Stimulated activated naive CD8-positive, alpha-beta T cell treated with anti-CD3 and anti-CD28 coated beads, Interleukin-15, Interleukin-2, amounts not matched to agents 100 ng/mL and 50 ng/mL, for 24 hours (primary cell): ENCODE measurements at regions not wholly inside any gene's neighbourhood (a gene's known extent, or its start where the extent isn't known, plus 50 kb on each side); places are given as distances from the start of the nearest gene placed in this dataset.

Source experiments
- H3K27ac Mint-ChIP-seq: one replicate; pipeline ENCODE4 v1.8.0; 2021; ENCODE audit warnings: mild to moderate bottlenecking, mixed read lengths
- H3K27me3 Mint-ChIP-seq: one replicate; pipeline ENCODE4 v1.8.0; 2021; ENCODE audit warnings: mixed read lengths
- H3K36me3 Mint-ChIP-seq: one replicate; pipeline ENCODE4 v1.8.0; 2021; ENCODE audit warnings: low read depth, mixed read lengths
- H3K4me1 Mint-ChIP-seq: one replicate; pipeline ENCODE4 v1.8.0; 2021; ENCODE audit warnings: low read depth, mixed read lengths
- H3K4me3 Mint-ChIP-seq: one replicate; pipeline ENCODE4 v1.8.0; 2021; ENCODE audit warnings: mild to moderate bottlenecking, mixed read lengths
- H3K9me3 Mint-ChIP-seq: one replicate; pipeline ENCODE4 v1.8.0; 2021; ENCODE audit warnings: mixed read lengths

GRCh38 chr12:65602610-65603295 lies 221.5 kb upstream of the HMGA2 start:
- H3K4me3 Mint-ChIP-seq = peak overlapping the region; percentile 5
- peaks cover 39% of the 10 kb centered on the region for H3K27me3 Mint-ChIP-seq
- peak overlapping the region; percentile 43 for H3K27ac Mint-ChIP-seq
- H3K9me3 Mint-ChIP-seq = peaks cover 6% of the 10 kb centered on the region
- peaks cover 7% of the 10 kb centered on the region for H3K4me1 Mint-ChIP-seq
- H3K36me3 Mint-ChIP-seq = no peaks in the 10 kb centered on the region

- Mint-ChIP-seq H3K4me1 (peaks cover 7% of the 10 kb centered on the region), H3K36me3 (no peaks in the 10 kb centered on the region), H3K9me3 (peaks cover 8% of the 10 kb centered on the region), H3K4me3 (no peak overlapping the region), H3K27me3 (peaks cover 37% of the 10 kb centered on the region), H3K27ac (no peak overlapping the region)
Measured at GRCh38 chr12:65603438-65604351, 220.6 kb upstream of the HMGA2 start.

DNA sequence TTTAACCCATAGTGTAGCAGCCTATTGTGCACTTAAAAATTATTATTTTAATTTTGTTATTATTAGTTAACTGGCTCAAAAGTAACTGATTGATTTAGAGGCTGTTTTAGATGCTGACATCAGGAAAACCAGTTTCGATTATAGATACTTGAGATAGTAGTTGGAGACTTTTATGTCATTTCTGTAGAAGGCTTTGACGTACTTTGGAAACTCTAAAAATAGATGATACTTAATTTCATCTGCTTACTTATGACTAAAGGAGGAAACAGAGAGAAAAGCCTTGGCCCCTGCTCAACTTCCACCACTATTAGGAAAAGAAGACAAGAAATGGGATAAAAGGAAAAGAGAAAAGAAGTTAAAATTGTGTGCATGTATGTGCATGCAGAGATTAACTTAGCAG lies 219.3 kb upstream of the HMGA2 start:
- Mint-ChIP-seq H3K9me3 (peaks cover 8% of the 10 kb centered on the region), H3K4me1 (peaks cover 7% of the 10 kb centered on the region), H3K27ac (peak overlapping the region; percentile 60), H3K36me3 (no peaks in the 10 kb centered on the region), H3K4me3 (no peak overlapping the region), H3K27me3 (peaks cover 33% of the 10 kb centered on the region)

DNA sequence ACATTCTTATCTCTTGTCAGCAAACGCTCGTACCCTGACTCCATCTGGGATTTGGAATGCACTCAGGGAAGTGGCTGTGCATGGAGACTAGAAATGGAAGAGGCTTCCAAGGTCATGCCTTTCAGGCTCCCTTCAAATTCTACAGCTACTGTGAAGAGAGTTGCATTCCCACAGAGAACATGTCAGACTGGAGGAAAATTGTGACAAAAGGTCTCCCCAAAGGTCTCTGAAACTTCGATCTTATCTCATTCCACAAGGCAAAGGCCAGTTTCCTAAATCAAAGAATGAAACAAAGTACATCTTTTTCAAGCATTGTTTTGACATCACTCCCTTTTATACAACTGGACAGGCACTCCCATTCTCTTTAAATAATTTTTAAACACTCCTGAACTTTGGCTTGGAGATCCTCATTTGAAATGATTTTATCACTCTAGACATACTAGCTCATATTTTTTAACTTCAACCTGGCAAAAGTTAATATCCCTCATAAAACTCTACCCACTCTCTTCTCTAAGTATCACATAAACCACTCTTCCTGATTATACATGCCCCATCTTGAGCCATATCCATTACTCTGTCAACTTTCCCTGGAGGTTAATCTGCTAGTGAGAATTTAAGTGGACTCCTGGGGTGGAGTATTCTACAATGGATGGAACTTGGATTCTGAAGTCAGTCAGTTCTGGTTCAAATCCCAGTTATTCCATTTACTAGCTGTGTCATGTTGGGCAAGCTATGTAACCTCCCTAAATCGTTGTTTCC lies 218.1 kb upstream of the HMGA2 start:
- H3K9me3 Mint-ChIP-seq = peaks cover 8% of the 10 kb centered on the region
- H3K4me3 Mint-ChIP-seq = no peak overlapping the region
- H3K27me3 Mint-ChIP-seq = peaks cover 24% of the 10 kb centered on the region

DNA sequence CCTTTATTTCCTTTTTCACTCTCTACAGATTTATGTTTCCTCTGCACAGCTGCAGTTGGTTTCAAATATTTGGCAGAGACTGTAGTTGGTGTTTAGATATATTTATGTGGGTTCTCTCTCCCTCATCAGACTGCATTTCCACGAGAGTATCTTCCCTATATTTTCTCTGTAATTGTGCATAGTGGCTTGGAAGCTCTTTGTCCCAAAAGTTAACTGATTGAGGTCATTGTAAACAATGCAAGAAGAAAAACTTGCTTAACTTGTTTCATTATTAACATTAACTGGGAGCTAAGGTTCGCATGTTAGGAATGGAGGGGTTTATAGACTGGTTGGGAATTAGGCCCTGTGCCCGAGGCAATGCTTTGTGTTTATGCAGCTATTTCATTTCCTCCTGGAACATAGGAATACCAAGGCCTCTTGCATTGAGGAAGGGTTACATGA lies 216.9 kb upstream of the HMGA2 start:
- H3K4me3 Mint-ChIP-seq = no peak overlapping the region
- H3K9me3 Mint-ChIP-seq = peaks cover 8% of the 10 kb centered on the region
- peaks cover 18% of the 10 kb centered on the region for H3K27me3 Mint-ChIP-seq
- H3K36me3 Mint-ChIP-seq = no peaks in the 10 kb centered on the region
- H3K4me1 Mint-ChIP-seq = peaks cover 6% of the 10 kb centered on the region
- no peak overlapping the region for H3K27ac Mint-ChIP-seq

More for the DNA sequence above, 218.1 kb upstream of the HMGA2 start:
- Mint-ChIP-seq H3K27ac (no peak overlapping the region), H3K36me3 (no peaks in the 10 kb centered on the region), H3K4me1 (peaks cover 7% of the 10 kb centered on the region)

DNA sequence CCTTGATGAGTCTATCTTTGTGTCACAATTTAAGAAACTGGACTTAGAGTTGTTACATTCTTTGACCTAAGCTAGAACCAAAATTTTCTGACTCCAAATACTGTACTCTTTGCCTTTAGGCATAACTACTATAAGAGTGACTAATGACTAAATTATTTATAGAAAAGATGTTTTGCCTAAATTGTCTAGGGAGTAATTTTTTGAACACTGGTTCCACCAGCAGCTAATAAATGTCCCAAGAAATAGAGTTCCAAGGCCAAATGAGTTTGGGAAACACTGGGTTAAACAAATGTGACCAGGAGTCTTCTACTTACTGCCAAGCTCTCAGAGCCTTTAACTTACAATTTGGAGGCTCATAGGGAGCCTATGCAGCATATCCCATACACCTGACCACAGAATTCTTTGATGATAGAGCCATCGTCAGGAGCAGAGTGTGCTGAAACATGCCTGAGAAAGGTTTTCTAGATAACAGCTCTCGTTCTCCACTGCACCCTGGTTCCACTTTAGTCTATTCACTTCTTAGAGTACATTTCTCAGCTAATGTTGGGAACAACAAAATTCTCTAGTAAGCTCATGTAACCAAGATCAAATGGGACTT lies 215.9 kb upstream of the HMGA2 start:
- peaks cover 8% of the 10 kb centered on the region for H3K9me3 Mint-ChIP-seq
- peaks cover 4% of the 10 kb centered on the region for H3K4me1 Mint-ChIP-seq
- H3K4me3 Mint-ChIP-seq = no peak overlapping the region
- H3K27me3 Mint-ChIP-seq = peaks cover 20% of the 10 kb centered on the region
- H3K36me3 Mint-ChIP-seq = no peaks in the 10 kb centered on the region
- H3K27ac Mint-ChIP-seq = no peak overlapping the region

DNA sequence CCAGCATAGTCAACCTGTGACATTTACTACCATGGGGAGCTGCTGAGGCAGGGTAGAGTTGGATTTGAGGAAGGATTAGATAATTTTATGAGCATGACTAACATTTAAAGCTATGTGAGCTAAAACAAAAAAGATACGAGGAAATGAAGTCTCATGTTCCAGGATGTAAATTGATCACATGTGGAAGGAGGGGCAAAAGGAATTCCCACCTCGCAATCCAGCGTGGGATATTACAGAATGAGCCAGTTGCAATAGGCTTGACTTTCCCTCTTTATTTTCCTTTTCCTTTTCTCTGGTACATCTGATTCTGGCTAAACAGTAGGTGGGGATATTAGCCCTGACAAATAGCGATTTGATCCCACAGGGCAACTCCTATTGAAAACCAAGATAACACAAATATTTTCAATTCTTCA lies 214.9 kb upstream of the HMGA2 start:
- Mint-ChIP-seq H3K27ac (no peak overlapping the region), H3K27me3 (peaks cover 24% of the 10 kb centered on the region), H3K4me1 (peaks cover 4% of the 10 kb centered on the region), H3K4me3 (no peak overlapping the region), H3K36me3 (no peaks in the 10 kb centered on the region), H3K9me3 (peaks cover 8% of the 10 kb centered on the region)

DNA sequence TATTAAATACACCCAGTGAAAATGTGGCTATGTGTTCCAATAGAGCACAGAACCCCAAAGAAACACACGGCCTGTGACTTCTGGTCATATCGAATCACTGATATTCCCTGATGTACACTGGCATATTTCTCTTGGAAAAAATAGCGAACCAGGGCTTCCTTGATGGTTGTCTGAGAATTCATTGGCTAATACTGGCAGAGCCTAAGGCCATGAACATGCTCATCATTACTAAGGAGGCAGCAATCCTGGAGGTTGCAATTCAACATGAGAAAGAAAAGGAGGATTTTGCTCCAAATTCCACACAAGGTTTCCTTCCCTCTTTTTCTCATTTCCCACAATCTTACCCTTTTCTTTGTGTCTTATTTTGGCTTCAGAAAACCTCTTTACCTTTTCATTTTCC lies 212.9 kb upstream of the HMGA2 start:
- Mint-ChIP-seq H3K4me1 (no peaks in the 10 kb centered on the region), H3K36me3 (no peaks in the 10 kb centered on the region), H3K27me3 (peaks cover 15% of the 10 kb centered on the region), H3K27ac (no peak overlapping the region), H3K4me3 (no peak overlapping the region), H3K9me3 (peaks cover 8% of the 10 kb centered on the region)

DNA sequence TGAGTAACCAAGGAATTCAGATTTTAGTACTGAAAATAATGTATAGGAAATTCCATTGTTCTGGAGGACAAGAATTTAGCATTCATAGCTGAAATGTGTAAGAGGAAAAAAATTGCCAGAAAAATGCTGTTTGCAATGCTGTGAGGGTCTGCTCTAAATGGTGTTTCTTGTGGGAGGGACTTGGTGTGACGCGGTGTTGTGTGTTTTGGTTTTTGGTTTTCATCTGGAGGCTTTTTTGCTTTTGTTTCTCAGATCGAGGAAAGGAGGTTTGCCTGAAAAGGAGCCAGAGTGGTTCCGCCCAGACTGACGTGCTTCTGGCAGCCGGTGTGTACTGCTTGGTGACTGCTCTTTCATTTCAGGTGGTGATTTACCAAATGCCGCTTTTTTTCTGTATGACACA lies 211.8 kb upstream of the HMGA2 start:
- Mint-ChIP-seq H3K27ac (no peak overlapping the region), H3K36me3 (no peaks in the 10 kb centered on the region), H3K4me1 (no peaks in the 10 kb centered on the region), H3K9me3 (peaks cover 5% of the 10 kb centered on the region), H3K4me3 (no peak overlapping the region), H3K27me3 (peaks cover 18% of the 10 kb centered on the region)

GRCh38 chr12:65613692-65614091 lies 210.6 kb upstream of the HMGA2 start:
- Mint-ChIP-seq H3K4me3 (no peak overlapping the region), H3K36me3 (no peaks in the 10 kb centered on the region), H3K27me3 (peaks cover 13% of the 10 kb centered on the region), H3K4me1 (peaks cover 1% of the 10 kb centered on the region), H3K27ac (no peak overlapping the region), H3K9me3 (no peaks in the 10 kb centered on the region)

DNA sequence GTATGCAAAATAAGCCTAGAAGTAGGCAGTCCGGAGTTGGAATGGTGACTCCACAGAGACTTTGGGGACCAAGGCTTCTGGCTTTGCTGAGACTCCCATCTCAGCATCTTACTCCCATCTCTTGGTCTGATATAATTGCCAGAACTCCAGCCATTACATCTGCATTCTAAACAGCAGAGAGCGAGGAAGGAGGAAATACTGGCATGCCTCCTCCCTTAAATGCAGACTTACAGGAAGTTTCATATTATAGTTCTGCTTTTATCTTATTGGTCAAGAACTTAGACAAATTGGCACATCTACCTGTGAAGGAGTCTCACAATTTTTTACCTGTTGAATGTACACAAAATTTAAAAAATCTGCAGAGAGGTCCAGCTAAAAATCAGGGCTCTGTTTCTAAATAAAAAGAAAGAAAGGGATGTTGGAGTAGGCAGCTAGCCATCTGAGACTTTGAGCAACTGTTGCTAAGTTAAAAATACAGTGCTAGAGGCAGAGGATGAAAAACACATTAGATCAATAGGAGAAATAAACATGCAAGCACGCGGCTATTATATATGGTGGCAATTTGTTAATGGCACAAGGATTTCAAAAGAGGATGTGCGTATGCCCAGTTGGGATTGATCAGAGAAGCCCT lies 209.9 kb upstream of the HMGA2 start:
- peaks cover 5% of the 10 kb centered on the region for H3K4me1 Mint-ChIP-seq
- H3K27ac Mint-ChIP-seq = no peak overlapping the region
- H3K36me3 Mint-ChIP-seq = no peaks in the 10 kb centered on the region
- H3K27me3 Mint-ChIP-seq = peaks cover 13% of the 10 kb centered on the region
- H3K4me3 Mint-ChIP-seq = no peak overlapping the region
- no peaks in the 10 kb centered on the region for H3K9me3 Mint-ChIP-seq

- Mint-ChIP-seq H3K4me3 (no peak overlapping the region), H3K27ac (no peak overlapping the region), H3K9me3 (no peaks in the 10 kb centered on the region), H3K27me3 (peaks cover 19% of the 10 kb centered on the region), H3K4me1 (peaks cover 5% of the 10 kb centered on the region), H3K36me3 (no peaks in the 10 kb centered on the region)
Measured at GRCh38 chr12:65615118-65615517, 209.2 kb upstream of the HMGA2 start.

- Mint-ChIP-seq H3K9me3 (no peaks in the 10 kb centered on the region), H3K4me3 (no peak overlapping the region), H3K36me3 (no peaks in the 10 kb centered on the region), H3K4me1 (peaks cover 5% of the 10 kb centered on the region), H3K27ac (no peak overlapping the region), H3K27me3 (peaks cover 20% of the 10 kb centered on the region)
Measured at GRCh38 chr12:65616022-65616421, 208.3 kb upstream of the HMGA2 start.

DNA sequence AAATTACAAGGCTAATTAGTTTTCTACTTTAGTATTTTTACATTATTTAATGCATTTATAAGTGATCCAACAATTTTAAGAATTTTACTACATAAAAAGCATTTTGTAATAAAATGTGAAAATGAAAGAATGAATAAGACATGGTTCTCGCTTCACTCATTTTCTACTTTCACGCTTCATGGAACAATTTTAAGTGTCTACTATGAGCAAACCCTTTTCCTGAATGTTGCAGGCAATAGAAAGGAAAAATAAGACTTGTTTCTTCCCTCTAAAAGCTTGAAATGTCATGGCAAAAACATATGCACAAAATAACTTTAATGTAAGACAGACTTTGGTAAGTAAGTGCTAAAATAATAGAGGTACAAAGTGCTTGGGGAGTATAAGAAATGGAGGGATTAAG lies 205.7 kb upstream of the HMGA2 start:
- H3K4me3 Mint-ChIP-seq = no peak overlapping the region
- H3K27me3 Mint-ChIP-seq = peaks cover 24% of the 10 kb centered on the region
- peak overlapping the region; percentile 56 for H3K27ac Mint-ChIP-seq
- no peaks in the 10 kb centered on the region for H3K36me3 Mint-ChIP-seq
- no peaks in the 10 kb centered on the region for H3K9me3 Mint-ChIP-seq
- peaks cover 5% of the 10 kb centered on the region for H3K4me1 Mint-ChIP-seq
